DMS 273 (cell line): ENCODE measurements at regions not wholly inside any gene's neighbourhood (a gene's known extent, or its start where the extent isn't known, plus 50 kb on each side); places are given as distances from the start of the nearest gene placed in this dataset.

Experiments
- DNase-seq: peaks from one replicate; lab custom pipeline; 2025; ENCODE audit not compliant: unreplicated experiment; lab: John Stamatoyannopoulos, UW

GRCh38 chr3:116842254-116842957, 132.8 kb downstream of the TUSC7 start:
- no peak for DNase-seq

GRCh38 chr3:116848248-116848829, 138.8 kb downstream of the TUSC7 start:
- no peak for DNase-seq

DNA sequence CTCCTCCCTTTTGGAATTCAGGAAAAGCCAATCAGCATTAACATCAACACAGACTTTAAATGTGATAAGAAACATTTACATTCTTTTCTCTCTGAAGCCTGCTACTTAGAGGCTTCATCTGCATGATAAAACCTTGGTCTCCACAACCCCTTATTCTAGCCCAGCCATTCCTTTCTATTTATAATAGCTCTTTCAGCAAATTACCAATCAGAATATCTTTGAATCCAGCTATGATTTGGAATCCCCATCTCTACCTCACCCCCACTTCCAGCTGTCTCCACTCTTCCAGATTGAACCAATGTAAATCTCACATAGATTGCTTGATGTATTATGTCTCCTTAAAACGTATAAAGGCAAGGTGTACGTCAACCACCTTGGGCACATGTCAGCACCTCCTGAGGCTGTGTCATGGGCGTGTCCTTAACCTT, 139.7 kb downstream of the TUSC7 start:
- no peak for DNase-seq

DNA sequence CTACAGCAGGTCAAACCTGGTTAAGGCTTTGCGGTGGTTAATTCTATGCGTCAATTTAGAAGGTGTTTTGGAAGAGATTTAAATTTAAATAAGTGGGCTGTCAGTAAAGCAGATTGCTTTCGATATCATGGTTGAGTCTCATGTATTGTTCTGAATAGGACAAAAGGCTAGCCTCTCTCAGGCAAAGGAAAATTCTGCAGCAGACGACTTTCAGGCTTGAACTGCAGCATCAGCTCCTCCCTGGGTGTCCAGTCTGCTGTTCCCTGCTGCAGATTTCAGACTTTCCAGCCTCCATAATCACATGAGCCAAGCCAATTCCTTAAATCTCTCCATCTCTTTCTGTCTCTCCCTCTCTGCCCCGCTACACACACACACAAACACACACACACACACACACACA, 143.2 kb downstream of the TUSC7 start:
- no peak for DNase-seq

DNA sequence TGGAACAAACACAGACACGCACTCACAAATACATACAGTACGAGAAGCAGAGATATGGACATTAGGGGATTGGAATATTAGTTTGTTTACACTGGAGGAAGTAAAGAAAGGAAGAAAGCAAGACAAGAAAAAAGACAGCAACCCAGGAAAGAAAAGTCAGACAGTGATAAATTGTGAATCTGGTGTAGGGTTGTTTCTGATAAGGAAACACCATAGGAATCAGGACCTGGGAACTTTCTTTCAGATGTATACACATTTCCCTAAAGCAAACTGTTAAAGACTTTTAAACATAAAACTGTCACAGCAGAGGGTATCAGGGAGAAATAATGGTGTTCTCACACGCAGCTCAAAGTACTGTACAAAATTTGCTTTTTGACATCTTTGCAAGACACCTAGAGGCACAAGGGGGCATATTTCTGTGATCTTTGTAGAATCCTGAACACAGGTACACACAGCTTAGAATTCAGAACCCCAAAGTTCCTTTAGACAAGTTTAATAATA, 153.7 kb downstream of the TUSC7 start:
- DNase-seq: no peak

DNA sequence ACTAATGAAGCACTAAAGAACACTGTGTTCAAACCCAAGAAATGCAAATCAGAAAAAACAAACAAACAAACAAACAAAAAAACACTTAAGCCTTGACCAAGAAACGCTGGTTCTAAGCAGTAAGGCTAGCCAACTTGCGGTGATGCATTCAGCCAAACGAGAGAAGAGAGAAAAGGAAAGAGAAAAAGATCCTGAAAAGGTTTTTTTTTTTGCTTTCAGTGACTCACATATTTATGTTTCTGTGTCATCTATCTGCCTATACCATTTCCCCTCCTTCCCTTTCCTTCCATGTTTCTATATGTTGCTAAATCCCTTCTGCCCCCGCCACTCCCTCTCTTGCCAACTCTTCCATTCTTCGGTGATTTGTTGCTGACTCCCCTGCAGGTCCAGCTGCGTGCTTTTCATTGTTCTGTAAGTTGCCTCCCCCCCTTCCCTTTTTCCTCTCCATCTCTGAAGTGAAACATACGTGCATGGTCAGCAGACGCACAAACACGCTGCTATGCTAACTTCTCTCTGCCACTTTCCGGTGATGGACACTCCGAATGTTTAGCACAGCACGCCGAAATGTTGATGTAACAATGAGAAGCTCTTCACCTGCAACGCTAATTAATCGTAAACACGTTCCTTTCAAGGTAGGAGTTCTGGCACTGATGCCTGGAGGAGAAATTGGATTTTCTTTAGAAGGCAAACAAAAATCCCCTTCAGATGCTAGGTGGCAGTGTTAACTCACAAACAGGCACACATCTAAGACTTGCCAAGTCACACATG, 154.4 kb downstream of the TUSC7 start:
- DNase-seq: peak; percentile 65

DNA sequence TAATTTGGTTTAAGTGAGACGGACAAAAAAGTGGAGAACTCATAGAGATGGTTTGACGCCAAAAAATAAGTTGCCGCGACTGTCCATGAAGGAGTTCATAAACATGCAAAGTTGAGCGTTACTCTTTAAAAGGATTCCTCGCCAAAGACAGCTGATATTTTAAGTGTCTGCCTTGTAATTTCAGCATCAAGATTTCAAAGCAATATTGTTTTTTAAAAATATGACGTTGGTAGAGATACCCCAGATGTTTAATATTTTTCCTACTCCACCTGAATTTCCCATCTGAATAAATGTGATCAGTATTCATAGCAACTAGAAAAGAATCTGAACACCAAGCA, 155.0 kb downstream of the TUSC7 start:
- DNase-seq: no peak

DNA sequence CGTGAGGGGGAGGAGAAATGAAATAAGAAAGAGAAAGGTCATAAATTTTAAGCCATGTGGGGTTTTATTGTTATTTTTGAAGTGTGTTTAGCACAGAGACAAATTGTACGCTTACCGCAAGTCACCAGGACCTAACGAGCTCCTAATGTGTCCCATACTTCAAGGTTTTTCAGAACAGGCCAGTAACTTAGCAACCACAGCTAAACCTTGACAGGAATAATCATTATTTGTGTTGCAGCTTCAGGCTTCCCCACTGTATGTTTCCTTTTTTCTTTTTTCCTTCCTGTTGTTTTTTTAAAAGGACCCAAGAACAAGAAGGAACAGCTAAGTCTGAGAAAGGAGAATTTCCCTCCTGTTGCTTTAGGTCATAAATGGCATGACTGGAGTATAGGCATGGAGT, 160.8 kb downstream of the TUSC7 start:
- DNase-seq: peak; percentile 6

- no peak for DNase-seq
Observed at GRCh38 chr3:116871905-116872304, 162.3 kb downstream of the TUSC7 start.

GRCh38 chr3:116872688-116873087, 163.1 kb downstream of the TUSC7 start:
- DNase-seq: no peak

DNA sequence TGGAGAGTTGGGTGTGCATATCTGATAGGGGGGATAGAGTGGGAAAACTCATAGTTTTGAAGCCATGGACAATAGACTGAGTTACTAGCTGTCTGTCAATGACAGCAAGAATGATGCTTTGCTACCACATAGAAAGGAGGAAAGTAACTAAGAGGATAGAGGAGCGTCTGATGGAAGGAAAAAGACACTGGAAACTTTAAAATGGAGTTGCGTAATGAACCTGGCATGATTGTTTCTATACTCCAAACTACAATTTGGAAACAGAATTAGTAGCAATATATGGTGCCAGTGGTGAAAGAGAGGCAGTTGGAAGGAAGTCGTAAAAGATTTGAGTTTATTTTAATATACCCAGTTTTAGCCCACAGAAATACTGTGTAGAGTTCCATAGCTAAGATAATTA, 163.6 kb downstream of the TUSC7 start:
- no peak for DNase-seq

DNA sequence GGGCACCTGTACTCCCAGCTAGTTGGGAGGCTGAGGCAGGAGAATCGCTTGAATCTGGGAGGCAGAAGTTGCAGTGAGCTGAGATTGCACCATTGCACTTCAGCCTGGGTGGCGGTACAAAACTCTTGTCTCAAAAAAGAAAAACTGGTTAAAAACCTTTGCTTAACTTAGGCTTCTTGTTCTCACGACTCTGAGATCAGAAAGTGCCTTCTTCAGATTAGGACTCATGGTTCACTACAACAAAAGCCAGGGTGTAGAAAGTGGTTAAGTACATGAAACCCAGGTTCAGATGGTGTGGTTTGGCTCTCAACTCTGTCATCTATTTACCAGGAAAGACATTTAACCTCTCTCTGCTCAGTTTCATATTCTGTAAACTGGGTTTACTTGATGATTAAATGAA, 168.4 kb downstream of the TUSC7 start:
- DNase-seq: no peak

- no peak for DNase-seq
Observed at GRCh38 chr3:116886202-116886893, 176.8 kb downstream of the TUSC7 start.

GRCh38 chr3:116896116-116896515, 186.5 kb downstream of the TUSC7 start:
- no peak for DNase-seq

- DNase-seq: no peak
Observed at GRCh38 chr3:116897382-116897781, 187.8 kb downstream of the TUSC7 start.

GRCh38 chr3:116899253-116899652, 189.7 kb downstream of the TUSC7 start:
- DNase-seq: no peak

GRCh38 chr3:116905334-116905733, 195.8 kb downstream of the TUSC7 start:
- DNase-seq: no peak

- no peak for DNase-seq
Observed at GRCh38 chr3:116905794-116906193, 196.2 kb downstream of the TUSC7 start.

GRCh38 chr3:116912116-116912515, 202.5 kb downstream of the TUSC7 start:
- no peak for DNase-seq

- DNase-seq: no peak
Observed at GRCh38 chr3:116914004-116914403, 204.4 kb downstream of the TUSC7 start.

GRCh38 chr3:116916836-116917235, 207.3 kb downstream of the TUSC7 start:
- DNase-seq: no peak
